ENCODE measurements at regions not wholly inside any gene's neighbourhood (a gene's known extent, or its start where the extent isn't known, plus 50 kb on each side); places are given as distances from the start of the nearest gene placed in this dataset.

GRCh38 chr15:60073466-60073840 is 69.3 kb downstream of the FOXB1 start:
- H3K36me3 ChIP-seq (ENCODE audit: control insufficient read depth in 4 of 4, insufficient read depth in 3 of 4, low read depth in 1 of 4, low read length in 3 of 4), result no peaks in the 10 kb centered on the region
- WGBS, result 99% methylated on average over 3 of the region's 3 CpGs
- H3K27me3 ChIP-seq (ENCODE audit: control insufficient read depth in 4 of 4, insufficient read depth in 4 of 4, low read length in 3 of 4), result no peaks in the 10 kb centered on the region
- H3K4me3 ChIP-seq (ENCODE audit: low read depth in 1 of 3, low read length in 3 of 3), result no peak overlapping the region
- H3K27ac ChIP-seq (ENCODE audit: low read depth in 1 of 2, low read length in 2 of 2), result no peak overlapping the region
- no peak overlapping the region for H3K9ac ChIP-seq (ENCODE audit: low read depth in 1 of 2, low read length in 2 of 2)
- DNase-seq (ENCODE audit: low spot score), result no peak
- H3K4me1 ChIP-seq (ENCODE audit: control insufficient read depth in 4 of 4, insufficient read depth in 4 of 4, low read length in 3 of 4), result peaks cover 0 to 3% (median 0%) of the 10 kb centered on the region in 4 donors
- TF ChIP-seq RAD21 (IDR thresholded peaks at IDR 0.05), result no peak
- TF ChIP-seq TAF1 (conservative IDR thresholded peaks at IDR 0.05), result no peak
- TF ChIP-seq HNF4G (IDR thresholded peaks at IDR 0.05), result no peak
- no peak for TF ChIP-seq HNF4A (conservative IDR thresholded peaks at IDR 0.05)
- no peak for TF ChIP-seq SP1 (IDR thresholded peaks at IDR 0.05)
- no peak for TF ChIP-seq NR2F2 (IDR thresholded peaks at IDR 0.05)
- no peak for TF ChIP-seq RXRA (IDR thresholded peaks at IDR 0.05)
- TF ChIP-seq GABPA (IDR thresholded peaks at IDR 0.05 in 1 of 2, conservative IDR thresholded peaks at IDR 0.05 in 1 of 2), result no peak
- no peak for TF ChIP-seq ATF3 (IDR thresholded peaks at IDR 0.05)
- TF ChIP-seq MAX (IDR thresholded peaks at IDR 0.05), result no peak
- no peak for TF ChIP-seq FOXA1 (IDR thresholded peaks at IDR 0.05)
- TF ChIP-seq CTCF (IDR thresholded peaks at IDR 0.05; ENCODE audit: low read depth, low read length, missing input control), result no peak
- H3K9me3 ChIP-seq (ENCODE audit: control insufficient read depth in 4 of 4, low read length in 3 of 4), result no peaks in the 10 kb centered on the region

GRCh38 chr15:60074181-60074885 is 70.2 kb downstream of the FOXB1 start:
- DNase-seq (ENCODE audit: low spot score), result no peak
- peaks cover 0 to 9% (median 5%) of the 10 kb centered on the region in 4 donors for H3K4me1 ChIP-seq (ENCODE audit: control insufficient read depth in 4 of 4, insufficient read depth in 4 of 4, low read length in 3 of 4)
- no peak for TF ChIP-seq REST (IDR thresholded peaks at IDR 0.05)
- peak in 1 of 2 donors; percentile 22 for TF ChIP-seq RXRA (IDR thresholded peaks at IDR 0.05)
- TF ChIP-seq NR2F2 (IDR thresholded peaks at IDR 0.05), result no peak
- peak; percentile 35 for TF ChIP-seq MAX (IDR thresholded peaks at IDR 0.05)
- peak; percentile 21 for TF ChIP-seq FOXA2 (IDR thresholded peaks at IDR 0.05)
- H3K27ac ChIP-seq (ENCODE audit: low read depth in 1 of 2, low read length in 2 of 2), result peak overlapping the region in 1 of 2 donors; percentile 42
- H3K9ac ChIP-seq (ENCODE audit: low read depth in 1 of 2, low read length in 2 of 2), result no peak overlapping the region
- H3K27me3 ChIP-seq (ENCODE audit: control insufficient read depth in 4 of 4, insufficient read depth in 4 of 4, low read length in 3 of 4), result no peaks in the 10 kb centered on the region
- H3K9me3 ChIP-seq (ENCODE audit: control insufficient read depth in 4 of 4, low read length in 3 of 4), result no peaks in the 10 kb centered on the region
- H3K4me3 ChIP-seq (ENCODE audit: low read depth in 1 of 3, low read length in 3 of 3), result no peak overlapping the region
- whole genome bisulfite sequencing, result 61% methylated on average over 6 of the region's 6 CpGs
- H3K36me3 ChIP-seq (ENCODE audit: control insufficient read depth in 4 of 4, insufficient read depth in 3 of 4, low read depth in 1 of 4, low read length in 3 of 4), result no peaks in the 10 kb centered on the region
